ENCODE measurements at regions not wholly inside any gene's neighbourhood (a gene's known extent, or its start where the extent isn't known, plus 50 kb on each side); places are given as distances from the start of the nearest gene placed in this dataset.
"Not testable (repeated sequence)": the region's sequence is repeated elsewhere in the genome, so short reads cannot be mapped to it uniquely, and the experiment has no call there.

GRCh38 chr16:34014841-34015820, 555.7 kb downstream of the TP53TG3F start:
- H3K36me3 ChIP-seq (replicated peaks in 1 of 2; ENCODE audit: control insufficient read depth in 1 of 2, insufficient read depth in 2 of 2, low read length in 2 of 2); H3K4me3 ChIP-seq (replicated peaks in 1 of 3; ENCODE audit: insufficient read depth in 1 of 3, low read depth in 2 of 3, low read length in 3 of 3); H3K27ac ChIP-seq (ENCODE audit: extremely low read length, insufficient read depth, low read length); FAIRE-seq; H2AFZ ChIP-seq (ENCODE audit: low read length); ATAC-seq; H3K4me2 ChIP-seq (ENCODE audit: low read depth, low read length); POLR2A ChIA-PET; intact Hi-C loops (cut with micrococcal nuclease; ENCODE audit: unreplicated experiment); in situ Hi-C loops (cut with HindIII; ENCODE audit: extremely low pct_ligation_motif_present, low pct_unique_long_range_greater_than_20kb); H3K79me2 ChIP-seq (ENCODE audit: insufficient read depth, low read length); DNase-seq (ENCODE audit: low spot score); H4K20me1 ChIP-seq (ENCODE audit: insufficient read depth, low read length); H3K9me3 ChIP-seq (ENCODE audit: low read length); H3K4me1 ChIP-seq (ENCODE audit: insufficient read depth, low read length); CTCF ChIA-PET (ENCODE audit: low intra/inter-chr PET ratio, low total read pairs); H3K27me3 ChIP-seq (ENCODE audit: control insufficient read depth in 1 of 2, insufficient read depth in 2 of 2, low read length in 2 of 2); H3K9ac ChIP-seq (ENCODE audit: insufficient read depth, low read depth, low read length); BruUV-seq (replicated peaks): not testable (repeated sequence)
- WGBS (ENCODE audit: low lambda C conversion rate): 73% methylated on average over 64 of the region's 83 CpGs

GRCh38 chr16:34018277-34018676, 558.9 kb downstream of the TP53TG3F start:
- H3K4me1 ChIP-seq (ENCODE audit: insufficient read depth, low read length); ATAC-seq; CTCF ChIA-PET (ENCODE audit: low intra/inter-chr PET ratio, low total read pairs); H2AFZ ChIP-seq (ENCODE audit: low read length); BruUV-seq (replicated peaks); H3K9me3 ChIP-seq (ENCODE audit: low read length); in situ Hi-C loops (cut with HindIII; ENCODE audit: extremely low pct_ligation_motif_present, low pct_unique_long_range_greater_than_20kb); POLR2A ChIA-PET; H3K4me2 ChIP-seq (ENCODE audit: low read depth, low read length); H3K79me2 ChIP-seq (ENCODE audit: insufficient read depth, low read length); H3K27ac ChIP-seq (ENCODE audit: extremely low read length, insufficient read depth, low read length); H3K36me3 ChIP-seq (replicated peaks in 1 of 2; ENCODE audit: control insufficient read depth in 1 of 2, insufficient read depth in 2 of 2, low read length in 2 of 2); intact Hi-C loops (cut with micrococcal nuclease; ENCODE audit: unreplicated experiment); H3K27me3 ChIP-seq (ENCODE audit: control insufficient read depth in 1 of 2, insufficient read depth in 2 of 2, low read length in 2 of 2); DNase-seq (ENCODE audit: low spot score); H3K9ac ChIP-seq (ENCODE audit: insufficient read depth, low read depth, low read length); H4K20me1 ChIP-seq (ENCODE audit: insufficient read depth, low read length); H3K4me3 ChIP-seq (replicated peaks in 1 of 3; ENCODE audit: insufficient read depth in 1 of 3, low read depth in 2 of 3, low read length in 3 of 3); TF ChIP-seq ATF7, ZBTB40, FOXA1 (CRISPR knock-in tag; IDR thresholded peaks at IDR 0.05): not testable (repeated sequence)
- FAIRE-seq: peak; percentile 30
- TF ChIP-seq ATF7 (IDR thresholded peaks at IDR 0.05) (peak; percentile 99), ATF4 (CRISPR knock-in tag; IDR thresholded peaks at IDR 0.05) (peak in 1 of 2 experiments; percentile 52; a peak in 1 of 4 replicates), ZBTB40 (IDR thresholded peaks at IDR 0.05) (peak; percentile 9; the same call in 1 of the 2 replicates), FOXA1 (IDR thresholded peaks at IDR 0.05) (0 out of 2 replicates have a peak, but pooled peaks have one; percentile 23), CEBPB (IDR thresholded peaks at IDR 0.05; ENCODE audit: borderline replicate concordance, low read depth, low read length) (peak; percentile 58)

All from HepG2 (cell line).